ENCODE measurements at regions not wholly inside any gene's neighbourhood (a gene's known extent, or its start where the extent isn't known, plus 50 kb on each side); places are given as distances from the start of the nearest gene placed in this dataset.

GRCh38 chr5:58151414-58151813 lies 308.5 kb downstream of the PLK2 start:
- no peak for DNase-seq (ENCODE audit: low read depth)

- DNase-seq (ENCODE audit: low read depth), result no peak
Measured at GRCh38 chr5:58150926-58151325, 309.0 kb downstream of the PLK2 start.

GRCh38 chr5:58149746-58150145 lies 310.1 kb downstream of the PLK2 start:
- DNase-seq (ENCODE audit: low read depth), result no peak

GRCh38 chr5:58149345-58149744 lies 310.5 kb downstream of the PLK2 start:
- peak; percentile 16 for DNase-seq (ENCODE audit: low read depth)

- DNase-seq (ENCODE audit: low read depth), result no peak
Measured at GRCh38 chr5:58148254-58148775, 311.6 kb downstream of the PLK2 start.

- no peak for DNase-seq (ENCODE audit: low read depth)
Measured at GRCh38 chr5:58145397-58145934, 314.4 kb downstream of the PLK2 start.

- no peak for DNase-seq (ENCODE audit: low read depth)
Measured at GRCh38 chr5:58143727-58144126, 316.2 kb downstream of the PLK2 start.

- DNase-seq (ENCODE audit: low read depth), result no peak
Measured at GRCh38 chr5:58143181-58143580, 316.7 kb downstream of the PLK2 start.

- DNase-seq (ENCODE audit: low read depth), result no peak
Measured at GRCh38 chr5:58138791-58139190, 321.1 kb downstream of the PLK2 start.

GRCh38 chr5:58136406-58136805 lies 323.5 kb downstream of the PLK2 start:
- DNase-seq (ENCODE audit: low read depth), result no peak

- peak; percentile 81 for DNase-seq (ENCODE audit: low read depth)
Measured at GRCh38 chr5:58135571-58136335, 324.1 kb downstream of the PLK2 start.

- peak; percentile 55 for DNase-seq (ENCODE audit: low read depth)
Measured at GRCh38 chr5:58133631-58134296, 326.1 kb downstream of the PLK2 start.

- no peak for DNase-seq (ENCODE audit: low read depth)
Measured at GRCh38 chr5:58133216-58133615, 326.7 kb downstream of the PLK2 start.

- no peak for DNase-seq (ENCODE audit: low read depth)
Measured at GRCh38 chr5:58127255-58128220, 332.3 kb downstream of the PLK2 start.

GRCh38 chr5:58123501-58123900 lies 336.4 kb downstream of the PLK2 start:
- no peak for DNase-seq (ENCODE audit: low read depth)

GRCh38 chr5:58122848-58123392 lies 337.0 kb downstream of the PLK2 start:
- DNase-seq (ENCODE audit: low read depth), result no peak

GRCh38 chr5:58122157-58122556 lies 337.7 kb downstream of the PLK2 start:
- no peak for DNase-seq (ENCODE audit: low read depth)

GRCh38 chr5:58121391-58121790 lies 338.5 kb downstream of the PLK2 start:
- no peak for DNase-seq (ENCODE audit: low read depth)

- no peak for DNase-seq (ENCODE audit: low read depth)
Measured at GRCh38 chr5:58117542-58117941, 342.3 kb downstream of the PLK2 start.

- no peak for DNase-seq (ENCODE audit: low read depth)
Measured at GRCh38 chr5:58116346-58116745, 343.5 kb downstream of the PLK2 start.

- DNase-seq (ENCODE audit: low read depth), result no peak
Measured at GRCh38 chr5:58115811-58116210, 344.1 kb downstream of the PLK2 start.

GRCh38 chr5:58114324-58114723 lies 345.6 kb downstream of the PLK2 start:
- peak; percentile 94 for DNase-seq (ENCODE audit: low read depth)

Measured in ELR (cell line).